HG03378 (cell line): ENCODE measurements at regions not wholly inside any gene's neighbourhood (a gene's known extent, or its start where the extent isn't known, plus 50 kb on each side); places are given as distances from the start of the nearest gene placed in this dataset.
"Not testable (repeated sequence)": the region's sequence is repeated elsewhere in the genome, so short reads cannot be mapped to it uniquely, and the experiment has no call there.

ENCODE experiments used
- ATAC-seq: cut with Tn5 transposase; IDR thresholded peaks from one replicate; pipeline ENCODE4 v1.9.1; 2021; ENCODE audit warnings: mild to moderate bottlenecking, moderate library complexity; ENCODE audit not compliant: unreplicated experiment

- no peak for ATAC-seq
Measured at GRCh38 chr2:180840641-180841040, 139.8 kb upstream of the UBE2E3 start.

GRCh38 chr2:180829836-180830235, 150.6 kb upstream of the UBE2E3 start:
- ATAC-seq: no peak

- no peak for ATAC-seq
Measured at GRCh38 chr2:180829261-180829660, 151.1 kb upstream of the UBE2E3 start.

GRCh38 chr2:180828756-180829155, 151.6 kb upstream of the UBE2E3 start:
- no peak for ATAC-seq

DNA sequence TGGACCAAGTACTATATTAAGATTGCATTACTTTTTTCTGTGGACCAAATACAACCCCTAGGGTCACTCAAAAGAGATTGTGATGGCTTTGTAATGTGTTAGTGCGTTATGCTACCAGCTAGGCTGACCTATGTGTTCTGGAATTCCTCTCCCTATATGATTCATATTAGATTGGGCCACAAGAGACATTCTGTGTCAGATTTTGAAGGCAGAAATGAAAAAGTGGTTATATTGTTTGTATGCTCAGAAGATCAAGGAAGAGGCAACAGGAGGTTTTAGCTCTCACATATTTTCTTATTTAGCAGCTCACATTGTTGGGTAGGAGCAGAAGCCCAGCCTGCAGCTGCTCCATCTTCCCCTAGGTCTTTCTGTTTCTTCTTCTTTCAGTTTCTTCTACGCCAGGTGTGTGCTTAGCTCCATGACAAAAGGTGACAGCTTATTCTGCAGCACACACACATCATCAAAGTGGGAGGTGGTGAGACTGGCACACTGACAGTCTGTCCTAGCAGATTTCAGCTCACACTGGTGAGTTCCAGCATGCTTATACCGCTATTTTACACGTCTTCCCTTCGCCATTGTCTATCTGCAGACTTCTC, 156.8 kb upstream of the UBE2E3 start:
- ATAC-seq: no peak

GRCh38 chr2:180819106-180819505, 161.3 kb upstream of the UBE2E3 start:
- ATAC-seq: no peak

GRCh38 chr2:180818700-180819099, 161.7 kb upstream of the UBE2E3 start:
- ATAC-seq: not testable (repeated sequence)

DNA sequence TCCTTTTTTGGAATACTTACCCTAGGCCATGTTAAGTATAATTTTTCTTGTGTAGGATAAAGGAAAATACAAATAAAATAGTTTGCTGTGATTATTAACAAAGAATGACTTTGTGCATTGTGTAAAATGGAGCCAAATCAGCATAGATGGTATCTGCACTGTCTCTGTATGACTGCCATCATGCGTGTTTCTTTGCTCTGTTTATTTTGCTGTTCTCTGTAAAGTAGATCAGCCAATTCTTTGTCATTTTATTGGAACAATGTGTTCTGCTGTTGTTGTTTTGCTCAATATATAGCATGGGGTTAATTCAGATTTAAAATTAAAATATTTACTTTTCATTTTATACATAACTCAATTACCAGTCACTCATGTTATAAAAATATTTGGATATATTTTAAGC, 181.3 kb upstream of the UBE2E3 start:
- no peak for ATAC-seq

- no peak for ATAC-seq
Measured at GRCh38 chr2:180790891-180791290, 189.5 kb upstream of the UBE2E3 start.

GRCh38 chr2:180787330-180787729, 193.1 kb upstream of the UBE2E3 start:
- ATAC-seq: no peak

GRCh38 chr2:180781276-180781675, 199.1 kb upstream of the UBE2E3 start:
- ATAC-seq: no peak

GRCh38 chr2:180778291-180778690, 202.1 kb upstream of the UBE2E3 start:
- ATAC-seq: no peak

- ATAC-seq: no peak
Measured at GRCh38 chr2:180776921-180777320, 203.5 kb upstream of the UBE2E3 start.

- ATAC-seq: no peak
Measured at GRCh38 chr2:180775711-180776110, 204.7 kb upstream of the UBE2E3 start.

GRCh38 chr2:180765316-180765715, 215.1 kb upstream of the UBE2E3 start:
- not testable (repeated sequence) for ATAC-seq

DNA sequence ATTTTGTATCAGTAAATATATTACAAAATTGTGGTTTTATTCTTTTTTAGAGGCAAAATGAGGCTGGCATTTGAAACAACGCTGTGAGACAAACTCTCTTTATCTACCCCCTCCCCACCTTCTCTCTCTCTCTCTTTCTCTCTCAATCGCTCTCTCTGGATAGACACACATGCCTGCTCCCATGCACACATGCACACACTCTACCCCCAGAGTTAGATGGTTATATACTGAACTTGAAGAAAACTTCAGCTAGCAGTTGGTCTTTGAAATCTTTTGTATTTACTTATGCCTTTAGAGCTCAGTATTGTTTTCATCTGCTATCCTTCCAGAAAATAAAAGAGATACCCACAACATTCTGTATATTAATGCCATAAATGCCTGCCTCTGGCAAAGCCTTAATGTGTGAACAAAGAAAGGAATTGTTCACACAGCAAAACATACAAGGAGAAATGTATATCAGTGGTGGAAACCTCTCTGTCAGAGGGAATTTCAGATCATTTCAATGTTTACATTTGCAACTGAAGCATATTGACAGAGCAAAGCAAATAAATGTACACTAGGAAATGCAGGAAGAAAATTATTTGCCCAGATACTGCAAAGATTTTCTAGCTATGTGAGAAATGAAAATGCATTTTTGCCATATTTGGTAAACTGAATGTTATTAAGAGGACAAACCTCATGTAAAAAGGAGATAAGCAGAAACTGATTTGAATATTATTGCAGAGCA, 217.0 kb upstream of the UBE2E3 start:
- no peak for ATAC-seq

GRCh38 chr2:180761224-180761623, 219.2 kb upstream of the UBE2E3 start:
- ATAC-seq: no peak

GRCh38 chr2:180759631-180760030, 220.8 kb upstream of the UBE2E3 start:
- no peak for ATAC-seq

DNA sequence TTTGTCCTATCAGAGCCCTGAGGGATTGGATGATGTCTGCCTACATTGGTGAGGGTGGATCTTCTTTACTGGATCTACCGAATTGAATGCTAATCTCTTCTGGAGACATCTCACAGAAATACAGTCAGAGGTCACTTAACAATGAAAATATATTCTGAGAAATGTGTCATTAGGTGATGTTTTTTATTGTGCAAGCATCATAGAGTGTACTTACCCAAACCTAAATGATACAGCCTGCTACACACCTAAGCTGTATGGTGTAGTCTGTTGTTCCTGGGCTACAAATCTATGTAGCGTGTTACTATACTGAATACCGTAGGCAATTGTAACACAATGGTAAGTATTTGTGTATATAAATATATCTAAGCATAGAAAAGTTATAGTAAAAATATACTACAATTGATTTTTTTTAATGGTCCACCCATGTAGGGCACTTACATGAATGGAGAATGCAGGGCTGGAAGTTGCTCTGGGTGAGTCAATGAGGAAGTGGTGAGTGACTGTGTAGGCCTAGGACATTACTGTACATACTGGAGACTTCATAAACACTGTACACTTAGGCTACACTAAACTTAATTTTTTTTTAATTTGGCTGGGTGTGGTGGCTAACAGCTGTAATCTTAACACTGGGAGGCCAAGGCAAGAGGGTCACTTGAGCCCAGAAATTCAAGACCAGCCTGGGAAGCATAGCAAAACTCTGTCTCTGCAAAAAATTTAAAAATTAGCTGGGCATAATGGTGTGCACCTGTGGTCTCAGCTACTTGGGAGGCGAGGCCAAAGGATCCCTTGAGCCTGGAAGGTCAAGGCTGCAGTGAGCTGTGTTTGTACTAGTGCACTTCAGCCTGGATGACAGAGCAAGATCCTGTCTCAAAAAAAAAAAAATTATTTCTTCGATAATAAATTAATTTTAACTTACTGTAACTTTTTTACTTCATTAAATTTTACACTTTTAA, 226.3 kb upstream of the UBE2E3 start:
- ATAC-seq: no peak

- no peak for ATAC-seq
Measured at GRCh38 chr2:180751306-180751920, 229.0 kb upstream of the UBE2E3 start.

GRCh38 chr2:180747728-180748127, 232.7 kb upstream of the UBE2E3 start:
- no peak for ATAC-seq
